ENCODE measurements at regions not wholly inside any gene's neighbourhood (a gene's known extent, or its start where the extent isn't known, plus 50 kb on each side); places are given as distances from the start of the nearest gene placed in this dataset.
A peak's percentile ranks its signal among the peaks of the same experiment; 100 is the strongest.
"Not testable (repeated sequence)": the region's sequence is repeated elsewhere in the genome, so short reads cannot be mapped to it uniquely, and the experiment has no call there.

DNA sequence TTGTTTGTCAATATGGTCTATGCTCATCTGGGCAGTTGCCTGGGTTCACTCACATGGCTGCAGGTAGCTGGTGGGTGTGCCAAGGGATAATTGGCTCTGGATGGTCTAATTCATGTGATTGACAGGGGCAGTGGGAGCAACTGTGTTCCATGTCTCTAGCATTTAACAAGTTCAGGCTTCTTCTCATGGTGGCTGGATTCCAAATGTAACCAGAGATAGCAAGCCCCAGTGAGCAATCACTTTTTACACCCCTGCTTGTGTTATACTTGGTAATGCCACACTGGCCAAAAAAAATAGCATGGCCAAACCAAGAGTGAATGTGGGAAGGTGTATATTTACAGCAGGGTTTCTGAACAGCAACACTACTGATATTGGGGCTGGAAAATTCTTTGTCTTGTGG lies 89.6 kb upstream of the TNFSF11 start:
- H3K27me3 Mint-ChIP-seq: no peaks in the 10 kb centered on the region
- no peak overlapping the region for H3K4me3 Mint-ChIP-seq
- H3K9me3 Mint-ChIP-seq: no peaks in the 10 kb centered on the region
- H3K36me3 Mint-ChIP-seq: no peaks in the 10 kb centered on the region
- H3K4me1 Mint-ChIP-seq: peaks cover 0 to 1% (median 0%) of the 10 kb centered on the region in 3 donors
- no peak overlapping the region for H3K27ac Mint-ChIP-seq

DNA sequence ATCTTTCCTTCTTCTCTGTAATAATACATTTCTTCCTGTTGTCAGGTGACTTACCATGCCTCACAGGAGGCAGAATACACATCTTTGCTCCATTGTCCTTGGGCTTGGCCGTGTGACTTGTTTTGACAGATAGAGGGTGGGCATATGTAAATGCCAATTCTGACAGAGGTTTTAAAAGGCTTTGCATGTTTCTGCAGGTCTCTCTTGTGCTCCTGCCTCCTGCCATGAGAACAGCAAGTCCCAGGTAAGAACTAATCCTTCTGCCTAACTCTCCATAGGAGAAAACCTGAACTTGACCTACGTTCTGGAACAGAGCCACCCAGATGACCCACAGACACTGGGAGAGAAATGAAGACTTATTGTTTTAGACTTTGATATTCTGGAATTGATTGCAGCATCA lies 88.7 kb upstream of the TNFSF11 start:
- H3K27ac Mint-ChIP-seq: no peak overlapping the region

DNA sequence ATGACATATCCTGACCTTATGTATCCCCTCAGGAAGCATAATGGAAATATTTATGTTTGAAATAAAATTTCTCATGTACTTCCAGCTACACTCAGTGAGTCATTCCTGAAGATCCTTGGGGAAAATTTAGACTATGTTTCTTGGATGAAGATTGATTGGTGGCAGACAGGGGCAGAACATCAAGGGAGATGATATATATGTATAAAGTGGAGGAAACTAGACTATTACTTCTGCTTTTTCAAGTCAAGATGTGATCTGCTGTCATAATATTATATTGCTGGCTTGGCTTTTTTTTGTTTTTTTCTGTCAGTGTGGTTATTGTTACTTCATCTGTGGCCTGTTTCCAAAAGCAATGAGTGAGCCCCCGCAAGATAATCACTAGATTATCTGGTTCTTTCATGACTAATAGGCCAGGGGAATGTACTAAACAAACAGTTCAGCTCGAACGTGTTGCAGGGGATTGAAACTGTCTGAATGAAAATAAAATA lies 87.2 kb upstream of the TNFSF11 start:
- peaks cover 0 to 1% (median 0%) of the 10 kb centered on the region in 3 donors for H3K4me1 Mint-ChIP-seq
- H3K27me3 Mint-ChIP-seq: no peaks in the 10 kb centered on the region
- no peaks in the 10 kb centered on the region for H3K9me3 Mint-ChIP-seq
- H3K36me3 Mint-ChIP-seq: no peaks in the 10 kb centered on the region
- no peak overlapping the region for H3K4me3 Mint-ChIP-seq
- no peak overlapping the region for H3K27ac Mint-ChIP-seq

More for the DNA sequence above, 88.7 kb upstream of the TNFSF11 start:
- Mint-ChIP-seq H3K4me3 (no peak overlapping the region), H3K27me3 (no peaks in the 10 kb centered on the region), H3K9me3 (no peaks in the 10 kb centered on the region), H3K36me3 (no peaks in the 10 kb centered on the region), H3K4me1 (peaks cover 0 to 1% (median 0%) of the 10 kb centered on the region in 3 donors)

DNA sequence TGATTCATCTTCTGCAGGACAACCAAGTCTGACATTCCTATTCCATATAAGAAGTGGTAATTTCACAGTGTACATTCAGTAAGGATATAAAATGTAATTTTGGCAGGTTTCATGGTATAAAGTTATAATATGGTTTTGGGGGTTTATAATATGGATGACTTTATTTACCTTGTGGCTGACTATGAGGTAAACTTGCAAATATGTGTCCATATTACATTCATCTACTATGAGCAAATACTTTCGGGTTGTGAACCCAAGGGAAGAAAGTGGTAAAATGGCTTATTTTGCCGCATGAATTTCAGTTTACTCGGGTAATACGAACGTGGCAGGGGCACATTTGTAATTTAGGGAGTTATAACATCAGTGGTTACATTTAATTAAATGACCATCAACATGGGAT lies 86.7 kb upstream of the TNFSF11 start:
- peaks cover 0 to 1% (median 0%) of the 10 kb centered on the region in 3 donors for H3K4me1 Mint-ChIP-seq
- H3K27me3 Mint-ChIP-seq: no peaks in the 10 kb centered on the region
- no peak overlapping the region for H3K4me3 Mint-ChIP-seq
- no peaks in the 10 kb centered on the region for H3K36me3 Mint-ChIP-seq
- H3K9me3 Mint-ChIP-seq: no peaks in the 10 kb centered on the region
- H3K27ac Mint-ChIP-seq: no peak overlapping the region

DNA sequence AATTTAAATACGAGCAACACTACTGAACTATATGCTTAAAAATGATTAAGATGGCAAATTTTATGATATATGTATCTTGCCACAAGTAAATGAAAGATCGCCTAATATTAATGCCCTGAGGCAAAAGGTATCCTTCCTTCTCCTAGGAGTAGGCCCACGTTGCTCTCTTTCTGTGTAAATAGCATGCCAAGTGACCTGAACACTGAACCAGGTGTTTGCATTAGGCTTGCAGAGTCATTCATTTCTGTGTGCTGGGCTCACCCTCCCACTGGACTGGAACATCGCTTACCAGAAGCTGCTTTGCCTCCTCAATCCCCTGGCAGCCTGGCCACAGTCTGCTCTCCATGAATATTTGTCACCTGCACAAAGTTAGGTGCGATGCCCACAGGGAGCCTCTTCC lies 83.3 kb upstream of the TNFSF11 start:
- H3K27ac Mint-ChIP-seq: no peak overlapping the region
- no peak overlapping the region for H3K4me3 Mint-ChIP-seq

DNA sequence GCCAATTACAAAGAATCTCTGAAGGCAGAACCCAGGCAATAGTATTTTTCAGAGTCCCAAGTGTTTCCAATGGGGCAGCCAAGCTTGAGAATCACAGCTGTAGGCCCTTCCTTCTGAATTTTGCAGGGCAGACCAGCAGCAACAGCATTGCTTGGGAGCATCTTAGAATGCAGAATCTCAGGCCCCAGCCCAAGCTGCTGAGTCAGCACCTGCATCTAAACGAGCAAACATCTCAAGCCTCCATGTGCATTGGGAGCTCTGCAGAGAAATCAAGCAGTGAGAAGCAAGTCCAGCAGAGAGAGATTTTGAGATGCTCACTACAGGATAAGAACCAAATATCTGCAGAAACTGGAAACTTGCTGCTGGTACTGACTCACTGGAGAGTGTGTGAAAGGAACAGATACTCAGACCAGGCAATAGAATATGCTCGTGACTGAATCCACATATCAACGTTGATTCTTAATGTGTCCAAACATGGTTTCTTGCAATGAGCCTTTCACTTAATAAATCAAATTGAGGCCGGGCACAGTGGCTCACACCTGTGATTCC lies 81.5 kb upstream of the TNFSF11 start:
- Mint-ChIP-seq H3K36me3 (no peaks in the 10 kb centered on the region), H3K27ac (no peak overlapping the region), H3K27me3 (peaks cover 3% of the 10 kb centered on the region), H3K4me3 (no peak overlapping the region), H3K4me1 (peaks cover 0 to 8% (median 3%) of the 10 kb centered on the region in 3 donors), H3K9me3 (no peaks in the 10 kb centered on the region)

More for the DNA sequence above, 83.3 kb upstream of the TNFSF11 start:
- Mint-ChIP-seq H3K9me3 (no peaks in the 10 kb centered on the region), H3K36me3 (no peaks in the 10 kb centered on the region), H3K27me3 (no peaks in the 10 kb centered on the region), H3K4me1 (peaks cover 0 to 4% (median 1%) of the 10 kb centered on the region in 3 donors)

DNA sequence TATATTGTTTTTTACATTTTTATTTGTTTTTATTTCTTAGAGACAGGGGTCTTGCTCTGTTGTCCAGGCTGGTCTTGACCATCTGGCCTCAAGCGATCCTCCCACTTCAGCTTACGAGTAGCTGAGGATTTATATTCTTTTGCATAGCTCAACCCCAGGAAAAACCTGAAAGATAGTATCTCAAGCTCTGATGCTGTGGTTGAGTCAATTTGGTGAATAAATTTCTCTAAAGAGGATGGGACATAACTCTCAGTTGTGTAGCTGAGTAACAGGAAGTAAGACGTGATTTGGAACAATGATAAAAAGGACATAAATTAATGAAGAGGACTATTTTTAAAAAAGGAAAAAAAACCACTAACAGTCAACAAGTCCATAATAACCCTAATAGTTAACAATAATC lies 79.8 kb upstream of the TNFSF11 start:
- Mint-ChIP-seq H3K36me3 (peaks cover 3% of the 10 kb centered on the region), H3K27ac (no peak overlapping the region), H3K4me1 (peaks cover 3 to 12% (median 4%) of the 10 kb centered on the region in 3 donors), H3K9me3 (no peaks in the 10 kb centered on the region), H3K27me3 (peaks cover 3% of the 10 kb centered on the region), H3K4me3 (no peak overlapping the region)

DNA sequence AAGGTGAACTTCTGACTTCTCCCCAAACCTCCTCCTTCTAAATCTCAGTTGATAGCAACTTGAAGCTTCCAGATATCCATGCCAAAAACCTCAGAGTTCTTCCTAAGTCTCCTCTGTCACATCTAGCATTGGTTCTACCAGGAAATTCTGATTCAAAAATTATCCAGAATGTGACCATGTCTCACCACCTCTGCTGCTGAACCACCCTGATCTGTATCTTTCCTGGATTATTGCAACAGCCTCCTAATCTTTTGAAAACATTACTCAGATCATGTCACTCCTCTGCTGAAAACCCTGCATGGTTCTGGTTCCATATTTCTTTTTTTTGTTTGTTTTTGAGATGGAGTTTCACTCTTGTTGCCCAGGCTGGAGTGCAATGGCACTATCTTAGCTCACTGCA lies 78.7 kb upstream of the TNFSF11 start:
- H3K27me3 Mint-ChIP-seq: peaks cover 3% of the 10 kb centered on the region
- no peak overlapping the region for H3K4me3 Mint-ChIP-seq
- peaks cover 3 to 12% (median 4%) of the 10 kb centered on the region in 3 donors for H3K4me1 Mint-ChIP-seq
- H3K36me3 Mint-ChIP-seq: peaks cover 3% of the 10 kb centered on the region
- no peaks in the 10 kb centered on the region for H3K9me3 Mint-ChIP-seq
- H3K27ac Mint-ChIP-seq: no peak overlapping the region

DNA sequence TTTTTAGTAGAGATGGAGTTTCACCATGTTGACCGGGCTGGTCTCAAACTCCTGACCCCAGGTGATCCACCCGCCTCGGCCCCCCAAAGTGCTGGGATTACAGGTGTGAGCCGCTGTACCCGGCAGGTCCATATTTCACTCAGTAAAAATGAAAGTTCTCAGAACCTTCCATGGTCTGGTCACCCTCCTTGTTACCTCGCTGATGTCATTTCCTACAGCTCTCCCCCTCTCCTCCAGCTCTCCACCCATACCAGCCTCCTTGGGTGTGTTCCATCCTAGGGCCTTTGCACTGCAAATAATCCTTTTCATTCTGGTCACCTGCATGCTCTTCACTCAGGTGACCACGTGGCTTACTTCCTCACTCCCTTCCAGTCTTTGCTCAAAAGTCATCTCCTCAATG lies 78.2 kb upstream of the TNFSF11 start:
- Mint-ChIP-seq H3K36me3 (peaks cover 3% of the 10 kb centered on the region), H3K4me1 (peaks cover 3 to 12% (median 4%) of the 10 kb centered on the region in 3 donors), H3K9me3 (no peaks in the 10 kb centered on the region), H3K27me3 (peaks cover 3% of the 10 kb centered on the region), H3K4me3 (peak overlapping the region in 1 of 4 donors; percentile 0), H3K27ac (no peak overlapping the region)

DNA sequence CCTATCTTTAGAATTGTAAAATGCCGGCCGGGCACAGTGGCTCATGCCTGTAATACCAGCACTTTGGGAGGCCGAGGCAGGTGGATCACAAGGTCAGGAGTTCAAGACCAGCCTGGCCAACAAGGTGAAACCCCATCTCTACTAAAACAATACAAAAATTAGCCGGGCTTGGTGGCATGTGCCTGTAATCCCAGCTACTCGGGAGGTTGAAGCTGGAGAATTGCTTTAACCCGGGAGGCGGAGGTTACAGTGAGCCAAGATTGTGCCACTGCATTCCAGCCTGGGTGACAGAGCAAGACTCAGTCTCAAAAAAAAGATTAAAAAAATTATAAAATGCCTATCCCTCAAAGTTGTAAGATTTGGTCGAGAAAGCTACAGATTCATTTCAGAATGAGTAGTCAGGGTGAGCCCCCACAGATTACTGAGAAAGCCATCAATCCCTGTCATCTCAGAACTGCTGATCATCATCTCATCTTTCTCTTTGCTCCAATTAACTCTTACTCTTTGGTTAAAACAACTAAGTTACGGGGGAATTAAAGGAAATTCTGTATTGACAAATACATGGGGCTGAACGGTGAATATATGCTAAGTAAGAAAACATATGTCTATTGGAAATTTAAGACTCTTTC lies 76.9 kb upstream of the TNFSF11 start:
- not testable (repeated sequence) for H3K9me3 Mint-ChIP-seq, H3K36me3 Mint-ChIP-seq, H3K27ac Mint-ChIP-seq, H3K4me3 Mint-ChIP-seq, H3K27me3 Mint-ChIP-seq
- peaks cover 3 to 12% (median 4%) of the 10 kb centered on the region in 3 donors for H3K4me1 Mint-ChIP-seq

DNA sequence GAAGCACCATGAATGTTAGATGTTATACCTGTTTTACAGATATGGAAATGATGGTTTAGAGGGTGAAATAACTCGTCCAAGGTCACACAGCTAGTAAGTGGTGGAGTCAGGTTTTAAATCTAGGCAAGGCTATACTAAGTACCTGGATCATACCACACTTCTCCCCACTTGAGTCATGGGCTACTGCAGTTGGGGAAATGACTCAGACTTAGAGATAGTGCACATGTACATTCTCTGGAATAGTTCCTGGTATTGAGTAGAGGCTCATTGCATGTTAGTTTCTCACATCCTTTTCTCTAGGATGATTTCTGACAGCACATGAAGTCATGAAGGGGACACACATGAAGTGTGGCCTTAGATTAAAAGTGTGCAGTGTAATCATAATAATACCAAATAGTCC lies 76.2 kb upstream of the TNFSF11 start:
- Mint-ChIP-seq H3K36me3 (peaks cover 3% of the 10 kb centered on the region), H3K9me3 (no peaks in the 10 kb centered on the region), H3K4me3 (no peak overlapping the region), H3K27ac (no peak overlapping the region), H3K27me3 (peaks cover 3% of the 10 kb centered on the region), H3K4me1 (peaks cover 3 to 12% (median 4%) of the 10 kb centered on the region in 3 donors)

DNA sequence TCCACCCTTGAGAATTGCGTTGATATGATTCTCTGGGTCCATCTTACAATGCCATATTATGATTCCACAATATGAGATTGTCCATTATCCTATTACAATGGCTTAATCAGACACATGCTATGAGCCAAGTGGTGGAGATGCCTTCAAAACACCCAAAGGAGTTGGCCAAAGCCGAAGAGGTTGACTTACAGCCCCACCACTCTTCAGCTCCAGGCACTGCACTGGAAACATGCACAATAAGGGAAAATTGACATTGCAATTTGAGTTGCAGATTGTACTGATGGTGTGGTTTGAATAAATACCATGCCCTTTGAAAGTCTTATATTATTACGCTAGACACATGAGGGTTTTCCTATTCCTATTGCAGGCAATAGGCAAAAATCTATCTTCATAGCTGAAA lies 75.4 kb upstream of the TNFSF11 start:
- peaks cover 3 to 12% (median 4%) of the 10 kb centered on the region in 3 donors for H3K4me1 Mint-ChIP-seq
- H3K9me3 Mint-ChIP-seq: no peaks in the 10 kb centered on the region
- H3K27me3 Mint-ChIP-seq: peaks cover 3% of the 10 kb centered on the region
- H3K4me3 Mint-ChIP-seq: no peak overlapping the region
- H3K36me3 Mint-ChIP-seq: peaks cover 3% of the 10 kb centered on the region
- H3K27ac Mint-ChIP-seq: no peak overlapping the region

Measured in IgD-negative memory B cell (primary cell).